Effector memory CD4-positive, alpha-beta T cell (primary cell): ENCODE measurements at regions not wholly inside any gene's neighbourhood (a gene's known extent, or its start where the extent isn't known, plus 50 kb on each side); places are given as distances from the start of the nearest gene placed in this dataset.
"Not testable (repeated sequence)": the region's sequence is repeated elsewhere in the genome, so short reads cannot be mapped to it uniquely, and the experiment has no call there.

Experiments used
- DNase-seq, 3 donors: peaks; one replicate each; pipeline ENCODE4 v3.0.0-alpha.2; 2020
- H3K27ac ChIP-seq: 2 replicates; pipeline ENCODE4 v1.7.0; 2013; ENCODE audit warnings: mild to moderate bottlenecking, low read length, moderate library complexity; ENCODE audit not compliant: insufficient read depth, poor library complexity, severe bottlenecking
- H3K27me3 ChIP-seq: replicated peaks from 2 replicates; pipeline ENCODE4 v1.7.0; 2013; ENCODE audit warnings: mild to moderate bottlenecking, low read length; ENCODE audit not compliant: insufficient read depth, control insufficient read depth, poor library complexity, severe bottlenecking
- H3K36me3 ChIP-seq: 2 replicates; pipeline ENCODE4 v1.7.0; 2013; ENCODE audit warnings: mild to moderate bottlenecking, low read length, moderate library complexity; ENCODE audit not compliant: control insufficient read depth, insufficient read depth
- H3K4me1 ChIP-seq: 2 replicates; pipeline ENCODE4 v1.7.0; 2013; ENCODE audit warnings: low read length, mild to moderate bottlenecking; ENCODE audit not compliant: control insufficient read depth, insufficient read depth, poor library complexity, severe bottlenecking
- H3K4me3 ChIP-seq: 2 replicates; pipeline ENCODE4 v1.7.0; 2013; ENCODE audit warnings: low read length, low read depth, mild to moderate bottlenecking; ENCODE audit not compliant: insufficient read depth, poor library complexity, severe bottlenecking
- H3K9me3 ChIP-seq: 2 replicates; pipeline ENCODE4 v1.7.0; 2013; ENCODE audit warnings: mild to moderate bottlenecking, low read length, moderate library complexity; ENCODE audit not compliant: control insufficient read depth

- DNase-seq = no peak
- no peak overlapping the region for H3K4me3 ChIP-seq
- no peaks in the 10 kb centered on the region for H3K4me1 ChIP-seq
- H3K27me3 ChIP-seq = no peaks in the 10 kb centered on the region
- no peaks in the 10 kb centered on the region for H3K9me3 ChIP-seq
- no peak overlapping the region for H3K27ac ChIP-seq
- no peaks in the 10 kb centered on the region for H3K36me3 ChIP-seq
Measured at GRCh38 chr11:134725716-134726639, 313.9 kb upstream of the B3GAT1 start.

DNA sequence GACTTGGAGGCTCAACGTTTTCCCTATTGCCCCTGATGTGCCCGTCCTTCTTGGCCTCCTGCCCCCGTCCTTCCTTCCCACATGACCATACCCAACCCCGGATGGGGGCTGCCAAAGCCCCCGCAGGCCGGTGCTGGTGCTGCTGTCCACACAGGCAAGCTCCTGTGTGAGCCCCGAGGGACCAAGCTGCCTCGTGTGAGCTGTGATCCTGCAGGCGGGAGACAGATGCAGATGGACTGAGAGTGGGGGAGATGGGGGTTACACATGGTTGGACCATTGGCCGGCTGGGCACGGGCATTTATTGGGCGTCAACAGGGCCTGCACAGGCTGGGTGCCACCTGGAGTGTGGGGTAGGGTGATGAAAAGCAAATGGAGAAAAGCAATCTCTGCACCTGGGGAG, 313.2 kb upstream of the B3GAT1 start:
- Histone ChIP-seq H3K27me3 (no peaks in the 10 kb centered on the region), H3K9me3 (no peaks in the 10 kb centered on the region), H3K36me3 (no peaks in the 10 kb centered on the region), H3K27ac (no peak overlapping the region), H3K4me3 (no peak overlapping the region), H3K4me1 (no peaks in the 10 kb centered on the region)
- DNase-seq = no peak

- Histone ChIP-seq H3K27ac (no peak overlapping the region), H3K9me3 (no peaks in the 10 kb centered on the region), H3K4me3 (no peak overlapping the region), H3K36me3 (no peaks in the 10 kb centered on the region), H3K27me3 (no peaks in the 10 kb centered on the region), H3K4me1 (no peaks in the 10 kb centered on the region)
- no peak for DNase-seq
Measured at GRCh38 chr11:134724779-134725140, 312.7 kb upstream of the B3GAT1 start.

- no peak for DNase-seq
- H3K27me3 ChIP-seq = no peaks in the 10 kb centered on the region
- no peaks in the 10 kb centered on the region for H3K4me1 ChIP-seq
- no peaks in the 10 kb centered on the region for H3K9me3 ChIP-seq
- H3K36me3 ChIP-seq = no peaks in the 10 kb centered on the region
- no peak overlapping the region for H3K4me3 ChIP-seq
- no peak overlapping the region for H3K27ac ChIP-seq
Measured at GRCh38 chr11:134724106-134724778, 312.2 kb upstream of the B3GAT1 start.

DNA sequence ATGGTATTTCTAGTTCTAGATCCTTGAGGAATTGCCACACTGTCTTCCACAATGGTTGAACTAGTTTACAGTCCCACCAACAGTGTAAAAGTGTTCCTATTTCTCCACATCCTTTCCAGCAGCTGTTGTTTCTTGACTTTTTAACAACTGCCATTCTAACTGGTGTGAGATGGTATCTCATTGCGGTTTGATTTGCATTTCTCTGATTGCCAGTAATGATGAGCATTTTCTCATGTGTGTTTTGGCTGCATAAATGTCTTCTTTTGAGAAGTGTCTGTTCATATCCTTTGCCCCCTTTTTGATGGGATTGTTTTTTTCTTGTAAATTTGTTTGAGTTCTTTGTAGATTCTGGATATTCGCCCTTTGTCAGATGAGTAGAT, 308.6 kb upstream of the B3GAT1 start:
- not testable (repeated sequence) for H3K27ac ChIP-seq, H3K4me3 ChIP-seq, H3K36me3 ChIP-seq, DNase-seq, H3K4me1 ChIP-seq, H3K9me3 ChIP-seq, H3K27me3 ChIP-seq

DNA sequence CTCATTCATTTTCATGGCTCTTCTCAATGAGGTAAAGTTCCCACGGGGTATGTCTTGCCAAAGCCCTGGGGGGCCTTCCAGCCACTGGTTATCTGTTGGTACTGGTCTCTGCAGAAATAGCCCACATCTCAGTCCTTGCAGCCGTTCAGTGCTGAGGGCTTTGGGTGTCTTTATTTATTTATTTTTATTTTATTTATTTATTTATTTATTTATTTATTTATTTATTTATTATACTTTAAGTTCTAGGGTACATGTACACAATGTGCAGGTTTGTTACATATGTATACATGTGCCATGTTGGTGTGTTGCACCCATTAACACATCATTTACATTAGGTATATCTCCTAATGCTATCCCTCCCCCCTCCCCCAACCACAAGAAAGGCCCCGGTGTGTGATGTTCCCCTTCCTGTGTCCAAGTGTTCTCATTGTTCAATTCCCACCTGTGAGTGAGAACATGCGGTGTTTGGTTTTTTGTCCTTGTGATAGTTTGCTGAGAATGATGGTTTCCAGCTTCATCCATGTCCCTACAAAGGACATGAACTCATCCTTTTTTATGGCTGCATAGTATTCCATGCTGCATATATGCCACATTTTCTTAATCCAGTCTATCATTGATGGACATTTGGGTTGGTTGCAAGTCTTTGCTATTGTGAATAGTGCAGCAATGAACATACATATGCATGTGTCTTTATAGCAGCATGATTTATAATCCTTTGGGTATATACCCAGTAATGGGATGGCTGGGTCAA, 308.1 kb upstream of the B3GAT1 start:
- not testable (repeated sequence) for H3K27ac ChIP-seq, H3K36me3 ChIP-seq, H3K27me3 ChIP-seq, DNase-seq, H3K9me3 ChIP-seq, H3K4me1 ChIP-seq, H3K4me3 ChIP-seq

DNA sequence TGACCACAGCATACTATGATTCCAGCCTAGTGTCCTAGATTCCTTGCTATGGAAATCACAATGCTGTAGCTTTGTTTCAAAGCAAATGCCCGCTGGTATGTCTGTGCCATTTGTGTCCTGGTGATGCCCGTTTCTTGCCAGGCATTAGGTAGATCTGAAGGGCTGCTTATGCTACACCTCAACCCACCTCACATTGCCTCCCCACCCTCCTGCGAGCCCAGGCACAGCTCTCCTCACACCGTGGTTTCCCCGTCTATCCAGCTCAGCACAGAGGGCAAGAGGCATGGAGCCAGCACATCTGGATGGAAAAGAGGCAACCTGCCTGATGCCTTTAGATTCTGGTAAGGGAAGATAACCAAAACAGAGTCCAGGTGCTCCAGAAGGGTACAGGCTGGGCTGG, 307.4 kb upstream of the B3GAT1 start:
- no peak overlapping the region for H3K4me3 ChIP-seq
- no peak for DNase-seq
- no peak overlapping the region for H3K27ac ChIP-seq
- no peaks in the 10 kb centered on the region for H3K36me3 ChIP-seq
- H3K27me3 ChIP-seq = no peaks in the 10 kb centered on the region
- H3K4me1 ChIP-seq = no peaks in the 10 kb centered on the region
- H3K9me3 ChIP-seq = no peaks in the 10 kb centered on the region

GRCh38 chr11:134716582-134716981, 304.5 kb upstream of the B3GAT1 start:
- Histone ChIP-seq H3K4me3 (no peak overlapping the region), H3K27ac (no peak overlapping the region), H3K9me3 (no peaks in the 10 kb centered on the region), H3K27me3 (no peaks in the 10 kb centered on the region), H3K4me1 (no peaks in the 10 kb centered on the region), H3K36me3 (no peaks in the 10 kb centered on the region)
- no peak for DNase-seq

DNA sequence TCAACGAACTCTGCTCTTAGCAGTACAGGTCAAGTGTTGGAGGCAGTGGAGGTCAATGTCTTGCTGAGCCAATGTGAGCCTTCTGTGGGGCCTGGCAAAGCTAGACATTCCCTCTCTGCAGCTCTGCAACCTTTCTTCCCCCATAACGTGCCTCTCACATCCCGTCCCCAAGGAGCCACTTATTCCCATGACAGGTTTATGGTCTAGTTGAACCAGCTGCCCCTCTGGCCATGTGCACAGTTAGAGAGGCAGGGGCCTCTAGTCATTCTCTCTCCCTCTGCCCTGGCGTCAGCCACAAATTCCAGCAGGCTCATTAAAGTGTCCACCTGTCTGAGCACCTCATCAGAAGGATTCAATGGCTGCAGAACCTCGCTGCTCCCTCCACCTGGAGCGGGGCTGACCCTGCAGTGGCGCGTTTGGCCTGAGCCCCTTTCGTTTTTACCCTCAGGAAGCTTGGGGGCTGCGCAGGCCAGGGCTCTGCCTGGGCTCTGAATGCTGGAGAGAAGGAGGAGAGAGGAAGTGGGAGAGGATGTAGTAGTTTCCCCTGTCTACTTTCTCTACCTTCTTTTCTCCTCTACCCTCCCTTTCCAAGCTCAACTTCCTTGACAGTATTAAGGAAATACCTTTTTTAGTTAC, 302.1 kb upstream of the B3GAT1 start:
- Histone ChIP-seq H3K4me3 (no peak overlapping the region), H3K4me1 (no peaks in the 10 kb centered on the region), H3K9me3 (no peaks in the 10 kb centered on the region), H3K27ac (no peak overlapping the region), H3K36me3 (no peaks in the 10 kb centered on the region), H3K27me3 (no peaks in the 10 kb centered on the region)
- no peak for DNase-seq
